HCT116 (cell line): ENCODE measurements at regions not wholly inside any gene's neighbourhood (a gene's known extent, or its start where the extent isn't known, plus 50 kb on each side); places are given as distances from the start of the nearest gene placed in this dataset.

Source experiments
- ATAC-seq: fragments of 200-7000 bp; cut with Tn5 transposase; 2 replicates; pipeline ENCODE4 v1.9.1; 2020; ENCODE audit warnings: mild to moderate bottlenecking, moderate library complexity
- BruUV-seq: library from RNA; stranded (reverse); fragments of 400-500 nt; replicated peaks from 2 replicates; lab custom pipeline; 2021; lab: Mats Ljungman, UMichigan
- CTCF ChIA-PET: fragments of 300-600 bp; sonication (Branson Sonifier 250); formaldehyde crosslinking; loops from one replicate; lab custom pipeline; 2021; ENCODE audit warnings: antibody characterized with exemption; lab: Charles Lee
- POLR2A ChIA-PET: fragments of 300-600, 350-600 bp; sonication (Branson Sonifier 250); formaldehyde crosslinking; loops from one replicate; lab custom pipeline; 2021; ENCODE audit warnings: antibody characterized with exemption; lab: Charles Lee
- RAD21 ChIA-PET, 2 experiments: fragments of 300-600 bp; sonication (Branson Sonifier 250); formaldehyde crosslinking; loops; one replicate each; lab custom pipeline; 2023; ENCODE audit warnings: low total read pairs in 2 of 2; ENCODE audit not compliant: uncharacterized antibody in 2 of 2, unreplicated experiment in 2 of 2, low non-redundant PET in 1 of 2; lab: Charles Lee
- DNase-seq: peaks from one replicate; pipeline ENCODE4 v3.0.0-alpha.2; 2010; ENCODE audit warnings: low read depth, low spot score
- H2AFZ ChIP-seq: fragments of 200-600 bp; shearing (Covaris generic), sonication (generic); 2 replicates; pipeline ENCODE4 v1.6.1; 2017; ENCODE audit warnings: low read depth, mixed run types, mixed read lengths, antibody characterized with exemption, low read length; ENCODE audit not compliant: poor library complexity, severe bottlenecking
- H3K27ac ChIP-seq: 2 replicates; pipeline ENCODE4 v1.5.1; 2012; ENCODE audit warnings: low read depth, low read length
- H3K27me3 ChIP-seq: fragments of 200-600 bp; sonication (generic); 2 replicates; pipeline ENCODE4 v1.6.1; 2016; ENCODE audit warnings: mixed run types, low read length, mixed read lengths; ENCODE audit not compliant: insufficient read depth
- H3K36me3 ChIP-seq, 2 experiments: fragments of 200-500 bp in 1 of 2; fragments of 200-600 bp in 1 of 2; sonication (Bioruptor generic) in 1 of 2; sonication (generic) in 1 of 2; 2 replicates each; pipeline versions ENCODE4 v1.5.1 to v1.6.1; 2014 to 2016; ENCODE audit warnings: low read length in 2 of 2, inconsistent platforms in 1 of 2, mixed read lengths in 1 of 2, mixed run types in 1 of 2; ENCODE audit not compliant: insufficient read depth in 2 of 2, control insufficient read depth in 1 of 2
- H3K4me1 ChIP-seq, 2 experiments: fragments of 200-600 bp in 1 of 2; sonication (generic) in 1 of 2; 2 replicates each; pipeline versions ENCODE4 v1.5.1 to v1.6.1; 2012 to 2017; ENCODE audit warnings: low read length in 2 of 2, inconsistent platforms in 1 of 2, mild to moderate bottlenecking in 1 of 2, mixed read lengths in 1 of 2, mixed run types in 1 of 2, moderate library complexity in 1 of 2; ENCODE audit not compliant: insufficient read depth in 2 of 2, control insufficient read depth in 1 of 2
- H3K4me2 ChIP-seq: fragments of 200-600 bp; sonication (generic); 2 replicates; pipeline ENCODE4 v1.6.1; 2017; ENCODE audit warnings: mixed run types, low read length, mixed read lengths
- H3K4me3 ChIP-seq, 2 experiments: fragments of 200-600 bp in 1 of 2; sonication (generic) in 1 of 2; replicated peaks in 1 of 2; 2 replicates each; pipeline ENCODE4 v1.5.1; 2011 to 2016; ENCODE audit warnings: low read length in 2 of 2, control low read depth in 1 of 2, low read depth in 1 of 2, mild to moderate bottlenecking in 1 of 2, mixed read lengths in 1 of 2, mixed run types in 1 of 2
- H3K79me2 ChIP-seq: fragments of 200-600 bp; sonication (generic); 2 replicates; pipeline ENCODE4 v1.6.1; 2017; ENCODE audit warnings: mild to moderate bottlenecking, mixed run types, low read length, moderate library complexity, mixed read lengths; ENCODE audit not compliant: insufficient read depth
- H3K9ac ChIP-seq: fragments of 200-600 bp; sonication (generic); 2 replicates; pipeline ENCODE4 v1.6.1; 2016; ENCODE audit warnings: low read length, mixed read lengths
- H3K9me2 ChIP-seq: fragments of 200-600 bp; sonication (generic), shearing (Covaris generic); 2 replicates; pipeline ENCODE4 v1.6.1; 2017; ENCODE audit warnings: mixed run types, mild to moderate bottlenecking, moderate library complexity; ENCODE audit not compliant: insufficient read depth
- H3K9me3 ChIP-seq, 2 experiments: fragments of 200-500 bp in 1 of 2; fragments of 200-600 bp in 1 of 2; sonication (Bioruptor generic) in 1 of 2; sonication (generic) in 1 of 2; 2 replicates each; pipeline ENCODE4 v1.6.1; 2014 to 2017; ENCODE audit warnings: low read length in 2 of 2, mixed read lengths in 2 of 2, inconsistent platforms in 1 of 2, low read depth in 1 of 2, mild to moderate bottlenecking in 1 of 2, mixed run types in 1 of 2, moderate library complexity in 1 of 2; ENCODE audit not compliant: control insufficient read depth in 1 of 2, insufficient read depth in 1 of 2
- H4K20me1 ChIP-seq: fragments of 200-600 bp; sonication (generic), shearing (Covaris generic); 2 replicates; pipeline ENCODE4 v1.6.1; 2017; ENCODE audit warnings: mixed run types, mild to moderate bottlenecking, moderate library complexity; ENCODE audit not compliant: insufficient read depth
- ATF3 ChIP-seq: IDR thresholded peaks from 2 replicates; pipeline ENCODE4 v1.6.1; 2012
- CTCF ChIP-seq, 3 experiments: fragments of 200-600 bp in 1 of 3; sonication (generic) in 1 of 3; IDR thresholded peaks in 2 of 3; conservative IDR thresholded peaks in 1 of 3; 2 replicates each; pipeline ENCODE4 v1.5.1; 2012 to 2017; ENCODE audit warnings: low read depth in 2 of 3, low read length in 2 of 3, antibody characterized with exemption in 1 of 3, borderline replicate concordance in 1 of 3, control low read depth in 1 of 3, mild to moderate bottlenecking in 1 of 3, mixed read lengths in 1 of 3, mixed run types in 1 of 3, moderate library complexity in 1 of 3; ENCODE audit not compliant: insufficient read depth in 1 of 3
- POLR2AphosphoS5 ChIP-seq: IDR thresholded peaks from 2 replicates; pipeline ENCODE4 v1.6.1; 2011; ENCODE audit warnings: mild to moderate bottlenecking, low read depth, low read length, moderate library complexity
- REST ChIP-seq: IDR thresholded peaks from 2 replicates; pipeline ENCODE4 v1.6.1; 2012; ENCODE audit warnings: low read depth
- intact Hi-C: fragments of 100-400 bp; cut with micrococcal nuclease; formaldehyde crosslinking; loops from 2 replicates; pipeline ENCODE4 v1.10.0; 2022

- intact Hi-C loops: no loop called here
- H3K4me1 ChIP-seq: peaks cover 0 to 3% of the 10 kb centered on the region in 2 experiments; a peak in 1 of 4 replicates
- H3K9me2 ChIP-seq: no peaks in the 10 kb centered on the region
- H3K36me3 ChIP-seq: no peaks in the 10 kb centered on the region
- H3K4me2 ChIP-seq: no peak overlapping the region
- ChIA-PET POLR2A (no interaction called here), CTCF (no interaction called here), RAD21 (no interaction called here)
- H3K79me2 ChIP-seq: no peaks in the 10 kb centered on the region
- no peaks in the 10 kb centered on the region for H3K9me3 ChIP-seq
- BruUV-seq: no TSS peak
- H2AFZ ChIP-seq: no peak overlapping the region
- ATAC-seq: no peak
- no peak for DNase-seq
- no peaks in the 10 kb centered on the region for H3K27me3 ChIP-seq
- no peak for TF ChIP-seq CTCF (IDR thresholded peaks at IDR 0.05 in 2 of 3, conservative IDR thresholded peaks at IDR 0.05 in 1 of 3; ENCODE audit: borderline replicate concordance in 1 of 3, insufficient read depth in 1 of 3, low read depth in 2 of 3, low read length in 2 of 3)
- TF ChIP-seq ATF3: no peak
- no peak for TF ChIP-seq POLR2AphosphoS5
- no peak for TF ChIP-seq REST
- no peak overlapping the region for H3K9ac ChIP-seq
- H4K20me1 ChIP-seq: no peaks in the 10 kb centered on the region
- no peak overlapping the region for H3K4me3 ChIP-seq
- H3K27ac ChIP-seq: no peak overlapping the region
Measured at GRCh38 chr7:16236381-16236780, 185.0 kb downstream of the CRPPA start.
